Chondrocyte (in vitro differentiated cells): ENCODE measurements at regions not wholly inside any gene's neighbourhood (a gene's known extent, or its start where the extent isn't known, plus 50 kb on each side); places are given as distances from the start of the nearest gene placed in this dataset.

Experiments
- DNase-seq: peaks from one replicate; pipeline ENCODE4 v3.0.0; 2021; ENCODE audit warnings: mixed read lengths, low spot score
- H3K27ac Mint-ChIP-seq: one replicate; pipeline ENCODE4 v1.8.0; 2021; ENCODE audit warnings: mild to moderate bottlenecking, moderate library complexity, mixed read lengths; ENCODE audit not compliant: unreplicated experiment
- H3K27me3 Mint-ChIP-seq: 2 replicates; pipeline ENCODE4 v1.8.0; 2021; ENCODE audit warnings: low read depth, mixed read lengths
- H3K36me3 Mint-ChIP-seq: 2 replicates; pipeline ENCODE4 v1.8.0; 2021; ENCODE audit warnings: low read depth, mixed read lengths
- H3K4me1 Mint-ChIP-seq: 2 replicates; pipeline ENCODE4 v1.8.0; 2021; ENCODE audit warnings: low read depth, mild to moderate bottlenecking, mixed read lengths
- H3K4me3 Mint-ChIP-seq: one replicate; pipeline ENCODE4 v1.8.0; 2021; ENCODE audit warnings: mild to moderate bottlenecking, moderate library complexity, mixed read lengths; ENCODE audit not compliant: unreplicated experiment
- H3K9me3 Mint-ChIP-seq: 2 replicates; pipeline ENCODE4 v1.8.0; 2021; ENCODE audit warnings: low read depth, mixed read lengths
- CTCF ChIP-seq: fragments of 200-600 bp; sonication (generic); IDR thresholded peaks from 2 replicates; pipeline ENCODE4 v1.5.0; 2021; ENCODE audit warnings: antibody characterized with exemption, mild to moderate bottlenecking, moderate library complexity

GRCh38 chr3:182608832-182609231 lies 184.5 kb upstream of the ATP11B start:
- Mint-ChIP-seq H3K27ac (no peak overlapping the region), H3K4me1 (peaks cover 13% of the 10 kb centered on the region), H3K4me3 (no peak overlapping the region), H3K36me3 (no peaks in the 10 kb centered on the region), H3K9me3 (no peaks in the 10 kb centered on the region), H3K27me3 (no peaks in the 10 kb centered on the region)
- no peak for TF ChIP-seq CTCF
- DNase-seq: no peak

GRCh38 chr3:182609575-182610156 lies 183.6 kb upstream of the ATP11B start:
- no peak for TF ChIP-seq CTCF
- H3K27ac Mint-ChIP-seq: no peak overlapping the region
- no peak overlapping the region for H3K4me3 Mint-ChIP-seq
- no peaks in the 10 kb centered on the region for H3K36me3 Mint-ChIP-seq
- DNase-seq: no peak
- H3K4me1 Mint-ChIP-seq: peaks cover 13% of the 10 kb centered on the region
- no peaks in the 10 kb centered on the region for H3K27me3 Mint-ChIP-seq
- H3K9me3 Mint-ChIP-seq: no peaks in the 10 kb centered on the region

GRCh38 chr3:182612332-182612731 lies 181.0 kb upstream of the ATP11B start:
- no peak overlapping the region for H3K27ac Mint-ChIP-seq
- no peaks in the 10 kb centered on the region for H3K9me3 Mint-ChIP-seq
- TF ChIP-seq CTCF: no peak
- no peak overlapping the region for H3K4me3 Mint-ChIP-seq
- peaks cover 13% of the 10 kb centered on the region for H3K4me1 Mint-ChIP-seq
- no peak for DNase-seq
- no peaks in the 10 kb centered on the region for H3K36me3 Mint-ChIP-seq
- peaks cover 7% of the 10 kb centered on the region for H3K27me3 Mint-ChIP-seq

- H3K9me3 Mint-ChIP-seq: no peaks in the 10 kb centered on the region
- H3K4me3 Mint-ChIP-seq: no peak overlapping the region
- no peak overlapping the region for H3K27ac Mint-ChIP-seq
- H3K36me3 Mint-ChIP-seq: no peaks in the 10 kb centered on the region
- no peak for DNase-seq
- peaks cover 9% of the 10 kb centered on the region for H3K27me3 Mint-ChIP-seq
- H3K4me1 Mint-ChIP-seq: no peaks in the 10 kb centered on the region
- TF ChIP-seq CTCF: no peak
Observed at GRCh38 chr3:182617500-182617899, 175.8 kb upstream of the ATP11B start.

- Mint-ChIP-seq H3K9me3 (no peaks in the 10 kb centered on the region), H3K27ac (no peak overlapping the region), H3K4me1 (no peaks in the 10 kb centered on the region), H3K4me3 (no peak overlapping the region), H3K27me3 (peaks cover 9% of the 10 kb centered on the region), H3K36me3 (no peaks in the 10 kb centered on the region)
- DNase-seq: no peak
- TF ChIP-seq CTCF: peak; percentile 86
Observed at GRCh38 chr3:182618085-182618732, 175.1 kb upstream of the ATP11B start.
